HG02678 (cell line): ENCODE measurements at regions not wholly inside any gene's neighbourhood (a gene's known extent, or its start where the extent isn't known, plus 50 kb on each side); places are given as distances from the start of the nearest gene placed in this dataset.
A peak's percentile ranks its signal among the peaks of the same experiment; 100 is the strongest.

Experiments
- ATAC-seq: cut with Tn5 transposase; IDR thresholded peaks from one replicate; pipeline ENCODE4 v1.9.1; 2021; ENCODE audit warnings: mild to moderate bottlenecking, moderate library complexity; ENCODE audit not compliant: unreplicated experiment

GRCh38 chr7:41149576-41149975, 553.3 kb downstream of the INHBA start:
- ATAC-seq, result no peak

GRCh38 chr7:41148521-41148951, 554.4 kb downstream of the INHBA start:
- no peak for ATAC-seq

- ATAC-seq, result no peak
Measured at GRCh38 chr7:41147606-41148485, 555.0 kb downstream of the INHBA start.

- no peak for ATAC-seq
Measured at GRCh38 chr7:41146429-41146828, 556.5 kb downstream of the INHBA start.

GRCh38 chr7:41145656-41146055, 557.2 kb downstream of the INHBA start:
- no peak for ATAC-seq

GRCh38 chr7:41142904-41143473, 559.9 kb downstream of the INHBA start:
- no peak for ATAC-seq

GRCh38 chr7:41139789-41140188, 563.1 kb downstream of the INHBA start:
- no peak for ATAC-seq

GRCh38 chr7:41136551-41136950, 566.3 kb downstream of the INHBA start:
- ATAC-seq, result no peak

GRCh38 chr7:41135511-41135910, 567.4 kb downstream of the INHBA start:
- no peak for ATAC-seq

- ATAC-seq, result peak; percentile 90
Measured at GRCh38 chr7:41134300-41135255, 568.3 kb downstream of the INHBA start.

- peak; percentile 30 for ATAC-seq
Measured at GRCh38 chr7:41133690-41134299, 569.1 kb downstream of the INHBA start.

GRCh38 chr7:41131956-41132355, 570.9 kb downstream of the INHBA start:
- no peak for ATAC-seq

- no peak for ATAC-seq
Measured at GRCh38 chr7:41130561-41131236, 572.2 kb downstream of the INHBA start.

GRCh38 chr7:41130086-41130485, 572.8 kb downstream of the INHBA start:
- ATAC-seq, result no peak

- ATAC-seq, result no peak
Measured at GRCh38 chr7:41125343-41125742, 577.5 kb downstream of the INHBA start.

GRCh38 chr7:41122256-41122987, 580.5 kb downstream of the INHBA start:
- no peak for ATAC-seq

- no peak for ATAC-seq
Measured at GRCh38 chr7:41121228-41121627, 581.7 kb downstream of the INHBA start.

- no peak for ATAC-seq
Measured at GRCh38 chr7:41118486-41118885, 584.4 kb downstream of the INHBA start.

- ATAC-seq, result no peak
Measured at GRCh38 chr7:41117431-41117830, 585.5 kb downstream of the INHBA start.

GRCh38 chr7:41116817-41117216, 586.1 kb downstream of the INHBA start:
- no peak for ATAC-seq
